GM10248 (cell line): ENCODE measurements at regions not wholly inside any gene's neighbourhood (a gene's known extent, or its start where the extent isn't known, plus 50 kb on each side); places are given as distances from the start of the nearest gene placed in this dataset.

Experiments used
- CTCF ChIA-PET: fragments of 300-600 bp; sonication (Branson Sonifier 250); formaldehyde crosslinking; extraction: SDS; loops from one replicate; lab custom pipeline; 2021; ENCODE audit warnings: antibody characterized with exemption; lab: Yijun Ruan, JAX
- POLR2A ChIA-PET: fragments of 350-650 bp; sonication (Branson Sonifier 250); formaldehyde crosslinking; extraction: SDS; loops from one replicate; lab custom pipeline; 2020; ENCODE audit warnings: antibody characterized with exemption; lab: Yijun Ruan, JAX
- DNase-seq: peaks from one replicate; pipeline ENCODE4 v3.0.0; 2012; ENCODE audit errors: extremely low spot score
- TF ChIP-seq, protein P1 (sequence below): IDR thresholded peaks from 2 replicates; pipeline ENCODE4 v1.5.1; 2012; ENCODE audit warnings: mild to moderate bottlenecking, low read depth; ENCODE audit errors: extremely low read depth, missing control alignments, control extremely low read depth

- TF ChIP-seq, protein P1, sequence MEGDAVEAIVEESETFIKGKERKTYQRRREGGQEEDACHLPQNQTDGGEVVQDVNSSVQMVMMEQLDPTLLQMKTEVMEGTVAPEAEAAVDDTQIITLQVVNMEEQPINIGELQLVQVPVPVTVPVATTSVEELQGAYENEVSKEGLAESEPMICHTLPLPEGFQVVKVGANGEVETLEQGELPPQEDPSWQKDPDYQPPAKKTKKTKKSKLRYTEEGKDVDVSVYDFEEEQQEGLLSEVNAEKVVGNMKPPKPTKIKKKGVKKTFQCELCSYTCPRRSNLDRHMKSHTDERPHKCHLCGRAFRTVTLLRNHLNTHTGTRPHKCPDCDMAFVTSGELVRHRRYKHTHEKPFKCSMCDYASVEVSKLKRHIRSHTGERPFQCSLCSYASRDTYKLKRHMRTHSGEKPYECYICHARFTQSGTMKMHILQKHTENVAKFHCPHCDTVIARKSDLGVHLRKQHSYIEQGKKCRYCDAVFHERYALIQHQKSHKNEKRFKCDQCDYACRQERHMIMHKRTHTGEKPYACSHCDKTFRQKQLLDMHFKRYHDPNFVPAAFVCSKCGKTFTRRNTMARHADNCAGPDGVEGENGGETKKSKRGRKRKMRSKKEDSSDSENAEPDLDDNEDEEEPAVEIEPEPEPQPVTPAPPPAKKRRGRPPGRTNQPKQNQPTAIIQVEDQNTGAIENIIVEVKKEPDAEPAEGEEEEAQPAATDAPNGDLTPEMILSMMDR: no peak
- no peak for DNase-seq
- CTCF ChIA-PET: interaction anchor here (0.7 to 3.5 kb wide), 6 partner anchors 9 to 1139 kb away, joined by 3 to 15 read pairs (median 5); no protein-coding TSS in a partner anchor
- POLR2A ChIA-PET: no interaction called here
These were observed 217.5 kb downstream of the POLR1F start for GRCh38 chr7:19491371-19491770.

DNA sequence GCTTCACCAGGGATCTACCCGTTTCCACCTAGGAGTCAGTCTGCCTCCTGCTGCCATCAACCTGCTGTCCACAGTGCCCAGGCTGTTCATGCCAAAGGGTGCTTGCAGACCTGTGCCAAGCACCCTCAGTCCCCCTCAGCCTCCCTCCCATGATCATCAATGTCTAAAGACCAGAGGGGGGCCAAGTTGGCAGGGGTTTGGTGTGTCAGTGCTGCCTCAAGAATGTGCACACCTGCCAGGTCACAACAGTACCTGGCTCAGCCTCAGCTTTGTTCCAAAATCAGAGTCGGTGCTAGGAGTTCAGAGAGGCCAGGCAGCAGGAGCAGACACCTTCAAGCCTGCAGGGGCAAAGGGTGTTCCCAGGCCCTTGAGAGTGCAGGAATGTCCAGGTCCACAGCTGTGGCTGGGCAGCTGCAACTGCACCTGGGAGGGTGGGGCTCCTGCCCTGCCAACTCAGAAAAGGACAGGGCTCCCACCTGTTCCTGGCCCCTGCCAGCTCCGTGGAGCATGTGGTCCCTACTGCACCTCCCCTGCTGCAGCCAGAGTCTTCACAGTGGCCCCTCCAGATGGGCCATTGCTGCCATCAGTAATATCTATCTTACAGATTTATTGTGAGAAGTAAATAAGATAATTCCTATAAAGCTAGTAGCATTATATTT is 219.5 kb downstream of the POLR1F start:
- CTCF ChIA-PET: interaction anchor here (0.7 kb wide), 2 partner anchors 8 to 9 kb away, joined by 3 read pairs; no protein-coding TSS in a partner anchor
- no peak for DNase-seq
- TF ChIP-seq, protein P1: no peak
- POLR2A ChIA-PET: no interaction called here

GRCh38 chr7:19488056-19488455 is 220.8 kb downstream of the POLR1F start:
- DNase-seq: no peak
- CTCF ChIA-PET: interaction anchor here (1.1 kb wide), 1 partner anchor 97 kb away, joined by 5 read pairs; no protein-coding TSS in a partner anchor
- TF ChIP-seq, protein P1: no peak
- POLR2A ChIA-PET: no interaction called here

DNA sequence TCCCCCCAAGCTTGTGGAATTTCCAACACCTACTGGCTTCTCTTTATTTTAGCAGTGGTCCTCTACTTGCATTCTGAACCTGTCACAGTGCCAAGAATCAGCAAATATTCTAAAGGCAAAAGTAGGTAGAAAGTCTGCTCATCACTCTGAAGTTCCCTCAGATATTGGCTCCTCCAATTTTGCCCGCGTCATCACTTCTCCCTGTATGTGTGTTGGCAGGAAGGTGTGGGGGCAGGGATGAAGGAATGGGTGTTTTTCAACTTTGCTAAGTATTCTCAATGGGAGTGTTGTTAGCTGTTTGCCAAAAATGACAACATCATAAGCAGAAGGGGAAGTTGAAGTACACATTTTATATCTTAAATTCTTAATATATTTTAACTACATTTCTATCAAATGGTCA is 226.2 kb downstream of the POLR1F start:
- TF ChIP-seq, protein P1: no peak
- DNase-seq: no peak
- POLR2A ChIA-PET: no interaction called here
- CTCF ChIA-PET: interaction anchor here (0.7 kb wide), 1 partner anchor 9 kb away, joined by 5 read pairs; no protein-coding TSS in a partner anchor

- no peak for DNase-seq
- TF ChIP-seq, protein P1: no peak
- CTCF ChIA-PET: interaction anchor here (1.0 to 2.8 kb wide), 2 partner anchors 9 to 11 kb away, joined by 3 to 15 read pairs; no protein-coding TSS in a partner anchor
- POLR2A ChIA-PET: no interaction called here
These were observed 228.5 kb downstream of the POLR1F start for GRCh38 chr7:19480383-19480782.

- POLR2A ChIA-PET: no interaction called here
These were observed 238.8 kb downstream of the POLR1F start for GRCh38 chr7:19470031-19470430.

More at GRCh38 chr7:19470031-19470430, 238.8 kb downstream of the POLR1F start:
- TF ChIP-seq, protein P1: no peak
- CTCF ChIA-PET: no interaction called here
- no peak for DNase-seq
